Activated CD8-positive, alpha-beta T cell treated with anti-CD3 and anti-CD28 coated beads for 36 hours (primary cell): ENCODE measurements at regions not wholly inside any gene's neighbourhood (a gene's known extent, or its start where the extent isn't known, plus 50 kb on each side); places are given as distances from the start of the nearest gene placed in this dataset.

Source experiments
- ATAC-seq: fragments of 200-7000 bp; cut with Tn5 transposase; one replicate; pipeline ENCODE4 v1.10.0; 2021; ENCODE audit warnings: mild to moderate bottlenecking, moderate library complexity
- CTCF ChIA-PET: fragments of 350-600 bp; sonication (Branson Sonifier 250); formaldehyde crosslinking; loops from one replicate; lab custom pipeline; 2021; ENCODE audit warnings: antibody characterized with exemption; lab: Charles Lee
- POLR2A ChIA-PET: fragments of 350-600 bp; sonication (Branson Sonifier 250); formaldehyde crosslinking; loops from one replicate; lab custom pipeline; 2021; ENCODE audit warnings: antibody characterized with exemption; lab: Charles Lee
- DNase-seq: peaks from one replicate; pipeline ENCODE4 v3.0.0-alpha.2; 2020
- H3K27ac Mint-ChIP-seq: one replicate; pipeline ENCODE4 v1.8.0; 2021; ENCODE audit warnings: mild to moderate bottlenecking, mixed read lengths
- H3K27me3 Mint-ChIP-seq: one replicate; pipeline ENCODE4 v1.8.0; 2021; ENCODE audit warnings: mixed read lengths
- H3K36me3 Mint-ChIP-seq: one replicate; pipeline ENCODE4 v1.8.0; 2021; ENCODE audit warnings: low read depth, mixed read lengths
- H3K4me1 Mint-ChIP-seq: one replicate; pipeline ENCODE4 v1.8.0; 2021; ENCODE audit warnings: low read depth, mixed read lengths
- H3K4me3 Mint-ChIP-seq: one replicate; pipeline ENCODE4 v1.8.0; 2021; ENCODE audit warnings: mild to moderate bottlenecking, moderate library complexity, mixed read lengths
- H3K9me3 Mint-ChIP-seq: one replicate; pipeline ENCODE4 v1.8.0; 2021; ENCODE audit warnings: mixed read lengths
- CTCF ChIP-seq: fragments of 200-600 bp; IDR thresholded peaks from one replicate; pipeline ENCODE4 v1.8.0; 2022; ENCODE audit warnings: antibody characterized with exemption, mild to moderate bottlenecking
- intact Hi-C: fragments of 100-400 bp; cut with micrococcal nuclease; formaldehyde crosslinking; loops from one replicate; pipeline ENCODE4 v1.10.0; 2022

GRCh38 chr11:13091373-13091772 lies 82.3 kb downstream of the RASSF10 start:
- CTCF ChIA-PET: no interaction called here
- H3K27me3 Mint-ChIP-seq: peaks cover 10% of the 10 kb centered on the region

GRCh38 chr11:13091804-13092203 lies 82.7 kb downstream of the RASSF10 start:
- H3K27ac Mint-ChIP-seq: no peak overlapping the region
- no peak for TF ChIP-seq CTCF
- POLR2A ChIA-PET: no interaction called here

More at GRCh38 chr11:13091373-13091772, 82.3 kb downstream of the RASSF10 start:
- Mint-ChIP-seq H3K36me3 (no peaks in the 10 kb centered on the region), H3K4me3 (no peak overlapping the region), H3K27ac (no peak overlapping the region), H3K9me3 (no peaks in the 10 kb centered on the region), H3K4me1 (no peaks in the 10 kb centered on the region)
- DNase-seq (no peak), ATAC-seq (no peak)
- POLR2A ChIA-PET: no interaction called here
- no peak for TF ChIP-seq CTCF
- intact Hi-C loops: no loop called here

GRCh38 chr11:13094930-13095687 lies 86.0 kb downstream of the RASSF10 start:
- Mint-ChIP-seq H3K36me3 (no peaks in the 10 kb centered on the region), H3K9me3 (no peaks in the 10 kb centered on the region), H3K27me3 (peaks cover 8% of the 10 kb centered on the region), H3K4me3 (no peak overlapping the region), H3K27ac (no peak overlapping the region), H3K4me1 (no peaks in the 10 kb centered on the region)
- DNase-seq (no peak), ATAC-seq (no peak)
- ChIA-PET POLR2A (no interaction called here), CTCF (no interaction called here)
- no peak for TF ChIP-seq CTCF
- intact Hi-C loops: no loop called here

More at GRCh38 chr11:13091804-13092203, 82.7 kb downstream of the RASSF10 start:
- Mint-ChIP-seq H3K4me3 (no peak overlapping the region), H3K9me3 (no peaks in the 10 kb centered on the region), H3K36me3 (no peaks in the 10 kb centered on the region), H3K4me1 (no peaks in the 10 kb centered on the region), H3K27me3 (peaks cover 10% of the 10 kb centered on the region)
- DNase-seq (no peak), ATAC-seq (no peak)
- intact Hi-C loops: no loop called here
- CTCF ChIA-PET: no interaction called here

- ChIA-PET CTCF (no interaction called here), POLR2A (no interaction called here)
- no peak overlapping the region for H3K27ac Mint-ChIP-seq
- peaks cover 11% of the 10 kb centered on the region for H3K27me3 Mint-ChIP-seq
- H3K9me3 Mint-ChIP-seq: no peaks in the 10 kb centered on the region
- intact Hi-C loops: no loop called here
- ATAC-seq: no peak
- TF ChIP-seq CTCF: no peak
- no peaks in the 10 kb centered on the region for H3K4me1 Mint-ChIP-seq
- DNase-seq: no peak
- no peak overlapping the region for H3K4me3 Mint-ChIP-seq
- H3K36me3 Mint-ChIP-seq: no peaks in the 10 kb centered on the region
These were observed 88.9 kb downstream of the RASSF10 start for GRCh38 chr11:13098063-13098462.

GRCh38 chr11:13098616-13099289 lies 89.6 kb downstream of the RASSF10 start:
- intact Hi-C loops: no loop called here
- no peaks in the 10 kb centered on the region for H3K4me1 Mint-ChIP-seq
- H3K27me3 Mint-ChIP-seq: peaks cover 13% of the 10 kb centered on the region
- H3K36me3 Mint-ChIP-seq: no peaks in the 10 kb centered on the region
- H3K4me3 Mint-ChIP-seq: no peak overlapping the region
- TF ChIP-seq CTCF: no peak
- H3K27ac Mint-ChIP-seq: no peak overlapping the region
- H3K9me3 Mint-ChIP-seq: no peaks in the 10 kb centered on the region
- no peak for DNase-seq
- ATAC-seq: no peak
- POLR2A ChIA-PET: no interaction called here
- CTCF ChIA-PET: interaction anchor here (1.5 kb wide), 1 partner anchor 135 kb away, joined by 3 read pairs; no protein-coding TSS in a partner anchor
